NCI-H2081 (cell line): ENCODE measurements at regions not wholly inside any gene's neighbourhood (a gene's known extent, or its start where the extent isn't known, plus 50 kb on each side); places are given as distances from the start of the nearest gene placed in this dataset.

Experiments
- DNase-seq, 2 experiments: peaks; one replicate each; lab custom pipeline; 2025; lab: John Stamatoyannopoulos, UW

- no peak for DNase-seq
Observed at GRCh38 chr4:157961229-157961990, 211.4 kb downstream of the GASK1B start.

DNA sequence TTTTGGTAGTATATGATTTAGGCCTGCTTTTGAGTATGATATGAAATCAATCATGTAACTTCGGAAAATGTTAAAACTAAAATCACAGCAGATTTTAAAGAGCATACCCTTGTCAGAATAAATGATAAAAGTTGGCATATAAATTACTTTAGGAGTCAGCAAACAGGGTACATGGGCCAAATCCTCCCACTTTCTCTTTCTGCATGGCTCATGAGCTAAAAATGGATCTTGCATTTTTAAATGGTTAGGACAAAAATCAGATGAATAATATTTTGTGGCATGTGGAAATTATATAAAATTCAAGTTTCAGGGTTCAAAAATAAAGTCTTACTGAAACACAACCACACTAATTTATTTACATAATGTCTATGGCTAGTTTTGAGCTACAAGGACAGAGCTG lies 214.9 kb downstream of the GASK1B start:
- no peak for DNase-seq

- DNase-seq, result no peak
Observed at GRCh38 chr4:157942017-157942416, 230.8 kb downstream of the GASK1B start.

GRCh38 chr4:157934151-157934550 lies 238.7 kb downstream of the GASK1B start:
- no peak for DNase-seq

DNA sequence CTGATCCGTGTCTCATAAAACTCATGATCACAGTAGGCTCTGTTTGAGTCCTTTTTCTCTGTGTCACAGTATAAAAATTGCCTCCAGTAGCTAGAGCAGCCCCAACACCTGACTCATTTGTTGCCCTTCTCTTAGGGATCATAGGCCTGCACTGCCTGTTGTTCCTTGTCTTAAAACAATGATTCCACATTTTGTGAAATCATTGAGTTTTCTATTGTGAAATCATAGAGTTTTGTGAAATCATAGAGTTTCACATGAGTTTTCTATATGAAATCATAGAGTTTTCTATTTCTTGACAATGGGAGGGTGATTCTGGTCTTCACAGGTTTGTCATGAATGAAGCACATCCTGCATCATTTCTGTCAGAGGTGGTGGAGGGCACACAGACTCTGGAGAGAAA lies 239.9 kb downstream of the GASK1B start:
- no peak for DNase-seq

GRCh38 chr4:157929486-157929885 lies 243.3 kb downstream of the GASK1B start:
- no peak for DNase-seq

GRCh38 chr4:157918036-157918832 lies 254.6 kb downstream of the GASK1B start:
- DNase-seq, result no peak

- no peak for DNase-seq
Observed at GRCh38 chr4:157912212-157912611, 260.6 kb downstream of the GASK1B start.

DNA sequence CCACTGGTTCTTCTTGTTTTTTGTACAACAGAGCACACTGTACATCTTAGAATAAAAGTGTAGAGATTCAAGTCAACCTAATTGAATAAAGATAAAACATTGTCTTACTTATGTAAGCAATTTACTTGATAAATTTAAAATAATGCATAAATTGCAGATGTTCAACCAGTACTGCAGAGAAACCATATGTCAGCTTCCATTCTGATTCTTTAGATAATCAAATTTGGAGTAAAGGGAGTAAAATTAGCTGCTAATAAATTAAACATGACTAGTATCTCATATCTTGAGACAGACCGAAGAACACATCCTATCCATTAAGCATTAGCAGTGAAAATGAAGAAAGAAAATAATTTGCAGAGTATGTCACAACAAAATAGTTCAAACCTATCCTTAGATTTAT lies 261.2 kb downstream of the GASK1B start:
- DNase-seq, result no peak

GRCh38 chr4:157908691-157909090 lies 264.1 kb downstream of the GASK1B start:
- DNase-seq, result no peak

DNA sequence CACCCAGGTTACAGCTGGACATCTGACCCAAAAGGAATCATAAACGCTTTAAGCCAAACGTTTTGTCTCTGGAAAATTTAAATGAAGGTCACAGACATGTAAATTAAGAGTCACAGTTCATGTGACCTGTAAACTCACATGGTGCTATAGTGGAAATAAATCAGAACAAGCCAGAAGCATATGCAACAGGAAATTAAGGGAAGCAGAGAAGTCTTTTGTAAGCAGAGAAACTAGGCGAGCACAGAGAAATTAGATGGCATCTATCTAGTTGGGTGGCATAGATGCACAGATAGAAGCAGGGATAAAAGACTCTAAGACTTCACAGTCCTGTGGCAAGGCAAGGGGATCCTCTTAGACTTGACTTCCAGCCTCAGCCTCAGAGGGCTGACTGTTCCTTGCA lies 264.8 kb downstream of the GASK1B start:
- DNase-seq, result no peak

DNA sequence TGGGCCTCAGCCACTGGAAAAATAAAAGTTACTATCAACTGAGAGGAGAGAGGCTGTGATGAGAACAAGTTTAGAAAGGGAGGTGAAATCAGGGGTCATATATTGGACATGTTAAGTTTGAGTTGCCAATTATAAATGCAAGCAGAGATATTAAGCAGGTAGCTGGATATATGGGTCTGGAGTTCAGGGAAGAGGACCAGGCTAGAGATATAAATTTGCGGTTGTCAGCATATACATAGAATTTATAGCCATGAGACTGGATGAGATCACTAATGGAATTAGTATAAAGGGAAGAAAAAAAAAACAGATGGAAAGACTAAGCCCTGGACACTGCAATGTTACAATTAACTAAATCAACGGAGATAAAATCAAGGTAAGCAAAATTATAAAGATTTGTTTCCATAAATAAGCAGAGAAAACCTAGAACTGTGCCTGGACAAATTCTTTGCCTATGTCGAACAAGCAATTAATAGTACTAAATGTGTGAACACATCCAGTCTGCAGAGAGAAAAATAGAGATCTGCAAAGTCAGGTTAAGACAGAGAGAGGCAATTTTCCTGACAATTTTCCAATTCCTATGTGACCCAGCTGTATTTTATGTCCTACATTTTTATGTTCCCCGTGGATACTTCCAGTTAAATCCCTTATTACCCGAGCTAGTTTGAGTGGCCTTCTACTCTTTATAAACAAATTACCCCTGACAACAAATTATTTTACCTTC lies 265.4 kb downstream of the GASK1B start:
- DNase-seq, result no peak

DNA sequence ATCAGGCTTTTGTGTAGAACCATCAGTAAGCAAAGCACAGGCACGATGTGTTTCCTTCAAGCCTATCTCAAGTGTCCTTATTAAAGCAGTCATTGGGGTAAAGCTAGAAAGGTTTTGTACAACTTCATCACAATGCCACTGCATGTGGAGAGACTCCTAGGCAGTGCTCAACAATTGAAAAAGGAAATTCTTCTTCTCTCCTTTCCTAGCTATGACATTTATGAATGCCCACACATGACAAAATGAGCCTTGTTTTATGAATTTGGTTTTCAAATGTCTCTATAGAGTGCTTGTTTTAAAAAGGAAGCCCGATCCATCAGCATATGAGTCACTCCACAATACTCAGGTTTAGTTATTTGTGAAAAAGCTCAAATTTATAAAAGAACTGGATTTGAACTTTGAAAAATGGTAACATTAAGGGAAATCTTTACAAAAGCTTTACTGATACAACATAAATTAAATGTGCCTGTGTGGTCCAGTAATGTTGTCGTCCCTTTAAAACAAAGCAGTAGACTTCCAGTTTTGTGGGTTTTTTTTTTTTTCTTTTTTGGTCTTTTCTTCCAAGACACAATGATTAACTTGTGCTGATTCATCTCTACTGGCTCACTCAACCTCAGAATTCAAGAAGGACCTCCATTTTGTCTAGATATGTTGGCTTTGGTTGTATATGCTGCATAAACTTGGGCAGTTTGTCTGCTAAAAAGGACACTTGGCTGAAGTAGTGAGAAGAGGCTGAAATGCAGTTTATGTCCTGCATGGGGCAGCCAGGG lies 273.8 kb downstream of the GASK1B start:
- no peak for DNase-seq

GRCh38 chr4:157897855-157898370 lies 274.9 kb downstream of the GASK1B start:
- no peak for DNase-seq

DNA sequence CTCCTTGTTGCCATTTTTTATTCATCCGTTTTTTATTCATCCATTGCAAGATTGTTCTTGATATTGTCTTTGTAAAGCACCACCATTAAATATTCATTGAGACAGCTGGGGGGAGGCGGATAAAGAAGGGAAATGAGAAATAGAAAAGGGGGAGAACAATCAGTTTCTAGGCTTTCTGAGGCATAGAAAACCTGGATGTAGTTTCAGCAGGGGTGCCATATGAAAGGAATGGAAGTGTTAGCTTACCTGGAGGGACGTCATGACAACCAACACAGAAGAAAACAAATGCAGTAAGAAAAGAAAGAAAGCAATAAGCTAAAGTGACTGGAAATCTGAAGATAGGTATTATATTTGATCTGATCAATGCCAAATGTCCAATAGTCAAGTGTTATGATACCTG lies 276.1 kb downstream of the GASK1B start:
- peak in 1 of 2 experiments; percentile 3 for DNase-seq

DNA sequence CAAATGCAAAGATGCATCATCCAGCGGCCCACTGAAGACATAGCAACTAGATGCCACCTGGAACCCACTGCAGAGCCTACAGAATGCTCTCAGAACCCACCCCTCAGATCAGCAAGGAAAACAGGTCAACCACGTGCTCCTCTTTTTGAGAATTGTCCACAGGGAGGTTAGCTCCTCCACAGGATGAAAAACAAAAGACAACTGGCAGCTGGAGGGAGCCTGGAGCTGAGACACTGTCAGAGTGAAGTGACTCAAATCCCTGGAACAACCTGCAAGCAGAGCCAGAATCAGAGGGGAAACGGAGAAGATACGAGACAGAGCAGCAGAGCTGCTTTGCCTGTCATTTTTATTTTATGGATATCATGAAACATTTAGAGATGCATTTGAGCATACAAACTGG lies 277.6 kb downstream of the GASK1B start:
- no peak for DNase-seq

DNA sequence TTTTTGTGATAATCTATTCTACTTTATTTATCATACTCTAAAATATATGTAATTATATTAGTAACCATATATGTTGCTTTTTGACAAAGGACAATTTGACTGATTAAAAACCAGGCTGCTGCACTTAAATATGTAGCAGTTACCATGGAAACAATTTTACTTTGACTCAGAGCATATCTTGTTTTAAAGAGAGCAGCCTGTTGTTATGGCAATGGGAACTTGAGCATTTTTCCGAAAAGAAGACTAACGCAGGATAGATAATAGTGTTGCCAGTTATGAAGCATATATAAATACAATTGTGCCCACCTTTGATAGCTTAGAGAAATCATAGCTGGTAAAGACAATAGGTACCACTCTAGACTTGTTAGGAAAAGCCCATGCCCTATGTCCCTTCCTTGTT lies 283.0 kb downstream of the GASK1B start:
- DNase-seq, result no peak

DNA sequence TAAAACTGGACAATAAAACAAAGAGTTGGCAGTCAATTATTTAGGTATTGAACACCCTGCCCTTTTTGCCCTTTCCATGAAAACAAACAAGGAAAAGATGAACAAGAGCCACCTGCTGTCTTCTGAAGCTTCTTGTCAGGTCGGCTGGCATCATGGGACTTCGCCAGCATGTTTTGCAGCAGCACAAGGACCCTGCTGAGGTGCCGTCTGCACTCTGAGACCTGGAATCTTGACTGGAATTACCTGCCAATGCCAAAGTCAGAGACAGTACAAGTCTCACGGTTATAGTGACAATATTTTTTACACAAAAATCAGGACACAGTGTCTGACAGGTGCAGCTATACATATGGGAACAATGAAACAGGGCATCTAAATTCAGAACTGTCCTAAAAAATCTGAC lies 284.5 kb downstream of the GASK1B start:
- no peak for DNase-seq

DNA sequence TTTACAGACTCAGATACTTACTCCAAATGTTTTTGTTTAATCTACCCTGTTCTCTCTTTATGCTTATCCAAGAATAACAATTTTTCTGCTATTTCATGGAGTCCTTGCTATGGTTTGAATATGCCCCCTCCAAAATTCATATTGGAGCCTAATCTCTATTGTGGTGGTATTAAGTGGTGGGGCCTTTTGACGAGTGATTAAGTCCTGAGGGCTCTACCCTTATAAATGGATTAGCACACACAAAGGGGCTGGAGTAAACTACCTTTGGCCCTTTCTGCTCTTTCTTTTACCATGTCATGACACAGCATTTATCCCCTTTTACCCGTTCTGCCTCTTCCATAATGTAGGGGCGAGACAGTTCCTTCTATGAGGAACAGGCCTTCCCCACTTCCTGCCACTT lies 285.5 kb downstream of the GASK1B start:
- DNase-seq, result no peak

GRCh38 chr4:157886645-157887044 lies 286.2 kb downstream of the GASK1B start:
- DNase-seq, result no peak

GRCh38 chr4:157885811-157886210 lies 287.0 kb downstream of the GASK1B start:
- no peak for DNase-seq

DNA sequence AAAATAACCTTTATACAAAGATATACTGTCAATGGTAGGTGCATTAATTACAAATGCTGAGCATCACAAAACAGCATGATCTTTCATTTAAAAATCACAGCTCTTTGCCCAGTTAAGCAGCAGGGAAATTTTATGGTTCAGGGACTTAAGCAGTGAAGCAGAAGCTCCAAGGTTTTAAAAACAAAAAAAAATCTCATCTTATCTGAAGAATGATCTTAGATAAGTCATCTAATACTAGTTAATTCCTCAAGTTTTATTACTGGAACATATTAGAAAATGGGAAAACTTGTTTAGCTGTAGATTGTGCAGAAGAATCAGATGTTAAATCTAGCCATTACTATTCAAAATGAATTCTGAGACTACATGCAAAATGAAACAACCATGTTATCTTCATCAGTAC lies 289.9 kb downstream of the GASK1B start:
- DNase-seq, result peak in 1 of 2 experiments; percentile 48
